H9 (cell line): ENCODE measurements at regions not wholly inside any gene's neighbourhood (a gene's known extent, or its start where the extent isn't known, plus 50 kb on each side); places are given as distances from the start of the nearest gene placed in this dataset.

Experiments
- DNase-seq: peaks from one replicate; pipeline ENCODE4 v3.0.0-alpha.2; 2017
- H2AFZ ChIP-seq: one replicate; pipeline ENCODE4 v1.6.1; 2013; ENCODE audit warnings: mild to moderate bottlenecking, low read length, control low read depth, moderate library complexity
- H2AK5ac ChIP-seq: 2 replicates; pipeline ENCODE4 v1.6.1; 2013; ENCODE audit warnings: low read length, control low read depth, mixed read lengths; ENCODE audit not compliant: insufficient read length
- H2BK120ac ChIP-seq: one replicate; pipeline ENCODE4 v1.6.1; 2013; ENCODE audit warnings: low read depth, mild to moderate bottlenecking, low read length, control low read depth, inconsistent platforms; ENCODE audit not compliant: poor library complexity, severe bottlenecking
- H2BK12ac ChIP-seq: 2 replicates; pipeline ENCODE4 v1.6.1; 2013; ENCODE audit warnings: low read length, control low read depth, mixed read lengths, low read depth; ENCODE audit not compliant: insufficient read length
- H2BK15ac ChIP-seq: 2 replicates; pipeline ENCODE4 v1.6.1; 2013; ENCODE audit warnings: low read depth, low read length, control low read depth
- H2BK20ac ChIP-seq: one replicate; pipeline ENCODE4 v1.6.1; 2013; ENCODE audit warnings: low read depth, mild to moderate bottlenecking, low read length, control low read depth, inconsistent platforms; ENCODE audit not compliant: poor library complexity, severe bottlenecking
- H2BK5ac ChIP-seq: 2 replicates; pipeline ENCODE4 v1.6.1; 2013; ENCODE audit warnings: low read length, control low read depth, mixed read lengths; ENCODE audit not compliant: insufficient read length
- H3K14ac ChIP-seq: 2 replicates; pipeline ENCODE4 v1.6.1; 2013; ENCODE audit warnings: low read length, control low read depth; ENCODE audit not compliant: insufficient read depth
- H3K18ac ChIP-seq: 2 replicates; pipeline ENCODE4 v1.6.1; 2013; ENCODE audit warnings: low read depth, mild to moderate bottlenecking, mixed read lengths, low read length, control low read depth; ENCODE audit not compliant: insufficient read length
- H3K23ac ChIP-seq: 2 replicates; pipeline ENCODE4 v1.6.1; 2013; ENCODE audit warnings: low read length, control low read depth, mixed read lengths, low read depth; ENCODE audit not compliant: insufficient read length
- H3K23me2 ChIP-seq: 2 replicates; pipeline ENCODE4 v1.6.1; 2013; ENCODE audit warnings: low read depth, mild to moderate bottlenecking, mixed read lengths, low read length, control low read depth; ENCODE audit not compliant: insufficient read length, poor library complexity, severe bottlenecking
- H3K27ac ChIP-seq: 2 replicates; pipeline ENCODE4 v1.5.1; 2013; ENCODE audit warnings: low read length, control low read depth, mixed read lengths, low read depth; ENCODE audit not compliant: insufficient read length
- H3K27me3 ChIP-seq: 2 replicates; pipeline ENCODE4 v1.6.1; 2013; ENCODE audit warnings: low read length, control low read depth, inconsistent platforms; ENCODE audit not compliant: insufficient read depth
- H3K4ac ChIP-seq: 2 replicates; pipeline ENCODE4 v1.6.1; 2013; ENCODE audit warnings: low read depth, mild to moderate bottlenecking, control low read depth, inconsistent platforms, low read length, moderate library complexity
- H3K4me1 ChIP-seq: 2 replicates; pipeline ENCODE4 v1.6.1; 2013; ENCODE audit warnings: low read length, control low read depth, inconsistent platforms; ENCODE audit not compliant: insufficient read depth
- H3K4me2 ChIP-seq: 2 replicates; pipeline ENCODE4 v1.6.1; 2013; ENCODE audit warnings: low read length, control low read depth, mixed read lengths; ENCODE audit not compliant: insufficient read length, insufficient read depth
- H3K56ac ChIP-seq: 2 replicates; pipeline ENCODE4 v1.6.1; 2013; ENCODE audit warnings: low read depth, mild to moderate bottlenecking, mixed read lengths, low read length, control low read depth; ENCODE audit not compliant: insufficient read length
- H3K79me1 ChIP-seq: 2 replicates; pipeline ENCODE4 v1.6.1; 2013; ENCODE audit warnings: low read depth, mild to moderate bottlenecking, moderate library complexity, low read length, control low read depth, inconsistent platforms; ENCODE audit not compliant: insufficient read depth, poor library complexity, severe bottlenecking
- H3K79me2 ChIP-seq: 2 replicates; pipeline ENCODE4 v1.6.1; 2013; ENCODE audit warnings: low read length, control low read depth, inconsistent platforms; ENCODE audit not compliant: insufficient read depth
- H3K9ac ChIP-seq: 2 replicates; pipeline ENCODE4 v1.6.1; 2013; ENCODE audit warnings: low read length, control low read depth, mixed read lengths; ENCODE audit not compliant: insufficient read length; ENCODE audit errors: extremely low read depth
- H3K9me3 ChIP-seq: one replicate; pipeline ENCODE4 v1.6.1; 2013; ENCODE audit warnings: low read depth, low read length, inconsistent platforms; ENCODE audit not compliant: control insufficient read depth
- H3T11ph ChIP-seq: one replicate; pipeline ENCODE4 v1.6.1; 2013; ENCODE audit warnings: mild to moderate bottlenecking, low read length, control low read depth, inconsistent platforms
- H4K20me1 ChIP-seq: one replicate; pipeline ENCODE4 v1.6.1; 2013; ENCODE audit not compliant: control insufficient read depth, insufficient read length, insufficient read depth
- H4K5ac ChIP-seq: 2 replicates; pipeline ENCODE4 v1.6.1; 2013; ENCODE audit warnings: low read depth, mild to moderate bottlenecking, mixed read lengths, low read length, control low read depth; ENCODE audit not compliant: insufficient read length
- H4K8ac ChIP-seq: replicated peaks from 2 replicates; pipeline ENCODE4 v1.6.1; 2013; ENCODE audit warnings: low read length, control low read depth, mixed read lengths, low read depth; ENCODE audit not compliant: insufficient read length
- H4K91ac ChIP-seq: 2 replicates; pipeline ENCODE4 v1.6.1; 2013; ENCODE audit warnings: low read depth, mild to moderate bottlenecking, moderate library complexity, mixed read lengths, low read length, control low read depth; ENCODE audit not compliant: insufficient read length
- H3K27ac Mint-ChIP-seq, 3 experiments: 2 replicates in 2 of 3; 3 replicates in 1 of 3; pipeline ENCODE4 v1.8.0; 2020 to 2021; ENCODE audit warnings: mixed read lengths in 3 of 3, mild to moderate bottlenecking in 1 of 3, moderate library complexity in 1 of 3
- H3K27me3 Mint-ChIP-seq: 2 replicates; pipeline ENCODE4 v1.8.0; 2021; ENCODE audit warnings: low read depth, mild to moderate bottlenecking, moderate library complexity, mixed read lengths
- H3K36me3 Mint-ChIP-seq, 3 experiments: 2 replicates in 2 of 3; 3 replicates in 1 of 3; pipeline ENCODE4 v1.8.0; 2020 to 2021; ENCODE audit warnings: low read depth in 3 of 3, mixed read lengths in 3 of 3; ENCODE audit not compliant: insufficient read depth in 1 of 3
- H3K4me1 Mint-ChIP-seq, 2 experiments: 2 replicates each; pipeline ENCODE4 v1.8.0; 2020; ENCODE audit warnings: mixed read lengths in 2 of 2
- H3K4me3 Mint-ChIP-seq, 2 experiments: 2 replicates in 1 of 2; 3 replicates in 1 of 2; pipeline ENCODE4 v1.8.0; 2020 to 2021; ENCODE audit warnings: mild to moderate bottlenecking in 2 of 2, mixed read lengths in 2 of 2, moderate library complexity in 1 of 2
- H3K9me3 Mint-ChIP-seq, 2 experiments: 2 replicates in 1 of 2; 3 replicates in 1 of 2; pipeline ENCODE4 v1.8.0; 2020; ENCODE audit warnings: mild to moderate bottlenecking in 2 of 2, mixed read lengths in 2 of 2, moderate library complexity in 1 of 2
- WGBS: extraction: QIAGEN DNeasy Blood & Tissue Kit; methylation state at CpG from one replicate; pipeline ENCODE4 v1.1.7; 2013; ENCODE audit warnings: missing lambda C conversion rate, low lambda C conversion rate, mixed read lengths; ENCODE audit not compliant: insufficient read length; ENCODE audit errors: extremely low coverage; 5-methylcytosine and 5-hydroxymethylcytosine counted together
- TF ChIP-seq, protein P1 (sequence below): fragments of 200-600 bp; sonication (generic); conservative IDR thresholded peaks from 3 replicates; pipeline ENCODE4 v1.8.0; 2021; ENCODE audit warnings: antibody characterized with exemption, mild to moderate bottlenecking

DNA sequence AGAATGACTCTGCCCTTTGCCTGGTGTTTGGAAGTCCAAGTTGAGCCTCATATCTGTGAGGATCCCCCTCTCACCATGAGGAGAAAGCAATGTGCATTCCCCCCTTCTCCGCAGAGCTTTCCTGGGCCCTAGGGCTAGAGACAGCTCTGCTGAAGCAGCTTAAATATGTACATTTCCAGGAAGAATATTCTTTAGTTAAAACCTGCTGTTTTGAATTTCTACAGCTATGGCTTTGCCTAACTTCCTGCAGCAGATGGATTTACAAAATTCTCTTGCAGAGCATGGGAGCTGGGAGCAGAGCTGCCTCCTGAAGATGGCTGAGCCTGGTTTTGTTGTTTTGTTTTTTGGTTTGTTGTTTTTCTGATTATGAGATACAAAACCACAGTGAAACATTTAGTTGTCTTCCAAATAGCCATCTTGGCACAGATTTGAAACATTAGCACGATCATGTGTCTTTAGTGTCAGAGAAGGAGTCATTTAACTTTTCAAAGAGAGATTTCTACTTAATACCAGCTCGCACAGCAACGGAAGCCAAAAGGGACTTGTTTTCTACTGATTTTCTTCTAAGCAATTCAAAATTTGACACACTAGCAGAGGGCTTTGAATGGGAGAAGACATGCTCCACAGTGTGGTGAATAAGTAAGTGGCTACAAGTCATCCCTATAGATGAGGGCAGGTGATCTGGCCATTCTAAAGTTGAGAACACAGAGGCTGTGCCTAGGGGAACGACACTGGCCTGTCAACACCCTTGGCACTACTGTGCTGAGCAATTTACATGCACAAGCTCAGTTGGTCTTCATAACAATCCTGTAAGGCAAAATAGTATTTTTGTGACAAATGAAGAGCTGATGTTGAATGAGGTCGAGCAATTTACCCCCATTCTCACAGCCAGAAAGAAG, 222.6 kb downstream of the MREG start:
- H4K5ac ChIP-seq: no peak overlapping the region
- no peak overlapping the region for H3K18ac ChIP-seq
- H4K8ac ChIP-seq: no peak overlapping the region
- Mint-ChIP-seq H3K4me3 (no peak overlapping the region), H3K27me3 (no peaks in the 10 kb centered on the region), H3K4me1 (peaks cover 18 to 28% of the 10 kb centered on the region in 2 experiments), H3K36me3 (no peaks in the 10 kb centered on the region), H3K9me3 (no peaks in the 10 kb centered on the region), H3K27ac (peak overlapping the region in 2 of 3 experiments; percentile 32 to 56; a peak in 2 of 7 replicates)
- H2BK120ac ChIP-seq: no peak overlapping the region
- H3K27me3 ChIP-seq: no peaks in the 10 kb centered on the region
- H3T11ph ChIP-seq: no peak overlapping the region
- H2AK5ac ChIP-seq: no peak overlapping the region
- TF ChIP-seq, protein P1, sequence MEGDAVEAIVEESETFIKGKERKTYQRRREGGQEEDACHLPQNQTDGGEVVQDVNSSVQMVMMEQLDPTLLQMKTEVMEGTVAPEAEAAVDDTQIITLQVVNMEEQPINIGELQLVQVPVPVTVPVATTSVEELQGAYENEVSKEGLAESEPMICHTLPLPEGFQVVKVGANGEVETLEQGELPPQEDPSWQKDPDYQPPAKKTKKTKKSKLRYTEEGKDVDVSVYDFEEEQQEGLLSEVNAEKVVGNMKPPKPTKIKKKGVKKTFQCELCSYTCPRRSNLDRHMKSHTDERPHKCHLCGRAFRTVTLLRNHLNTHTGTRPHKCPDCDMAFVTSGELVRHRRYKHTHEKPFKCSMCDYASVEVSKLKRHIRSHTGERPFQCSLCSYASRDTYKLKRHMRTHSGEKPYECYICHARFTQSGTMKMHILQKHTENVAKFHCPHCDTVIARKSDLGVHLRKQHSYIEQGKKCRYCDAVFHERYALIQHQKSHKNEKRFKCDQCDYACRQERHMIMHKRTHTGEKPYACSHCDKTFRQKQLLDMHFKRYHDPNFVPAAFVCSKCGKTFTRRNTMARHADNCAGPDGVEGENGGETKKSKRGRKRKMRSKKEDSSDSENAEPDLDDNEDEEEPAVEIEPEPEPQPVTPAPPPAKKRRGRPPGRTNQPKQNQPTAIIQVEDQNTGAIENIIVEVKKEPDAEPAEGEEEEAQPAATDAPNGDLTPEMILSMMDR: no peak
- H2BK15ac ChIP-seq: no peak overlapping the region
- no peak overlapping the region for H2BK12ac ChIP-seq
- H3K4me1 ChIP-seq: peaks cover 5% of the 10 kb centered on the region; the same call in 1 of the 2 replicates
- H3K4me2 ChIP-seq: no peak overlapping the region
- no peak overlapping the region for H3K56ac ChIP-seq
- no peak overlapping the region for H3K4ac ChIP-seq
- H4K20me1 ChIP-seq: no peaks in the 10 kb centered on the region
- H2BK20ac ChIP-seq: no peak overlapping the region
- no peaks in the 10 kb centered on the region for H3K79me1 ChIP-seq
- no peak overlapping the region for H3K23ac ChIP-seq
- no peak overlapping the region for H3K27ac ChIP-seq
- no peak for DNase-seq
- H3K79me2 ChIP-seq: no peaks in the 10 kb centered on the region
- WGBS: no CpG with 5 or more reads among the region's 6 CpGs
- no peak overlapping the region for H3K9ac ChIP-seq
- H2AFZ ChIP-seq: no peak overlapping the region
- H4K91ac ChIP-seq: no peak overlapping the region
- H3K9me3 ChIP-seq: no peaks in the 10 kb centered on the region
- H3K23me2 ChIP-seq: no peaks in the 10 kb centered on the region
- no peak overlapping the region for H3K14ac ChIP-seq
- no peak overlapping the region for H2BK5ac ChIP-seq
